ENCODE measurements at regions not wholly inside any gene's neighbourhood (a gene's known extent, or its start where the extent isn't known, plus 50 kb on each side); places are given as distances from the start of the nearest gene placed in this dataset.
A peak's percentile ranks its signal among the peaks of the same experiment; 100 is the strongest.

DNA sequence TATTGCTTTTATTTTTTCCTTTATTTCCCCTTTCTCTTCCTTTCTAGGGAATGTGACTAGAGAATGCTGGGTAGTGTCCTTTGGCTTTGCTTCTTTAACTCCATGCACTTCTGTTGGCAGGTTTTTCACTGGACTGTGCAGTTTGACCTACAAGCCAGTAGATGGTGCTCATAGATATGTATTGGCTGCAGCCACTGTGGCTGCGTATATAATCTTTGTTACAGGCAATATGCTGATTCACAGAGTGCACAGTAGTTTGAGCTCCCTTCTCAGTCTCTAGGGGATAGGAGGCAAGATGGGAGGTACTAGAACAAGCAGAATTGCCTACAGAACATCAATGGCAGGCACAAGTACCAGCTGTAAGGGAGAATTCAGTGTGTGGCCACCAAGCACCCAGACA lies 503.5 kb downstream of the LRFN5 start:
- Histone ChIP-seq H3K27ac (ENCODE audit: low read depth) (no peak overlapping the region), H3K4me3 (no peak overlapping the region), H3K4me2 (no peak overlapping the region), H3K79me2 (replicated peaks; ENCODE audit: insufficient read depth) (no peaks in the 10 kb centered on the region), H3K36me3 (ENCODE audit: insufficient read depth) (no peaks in the 10 kb centered on the region), H3F3A (replicated peaks; ENCODE audit: low read depth) (no peaks in the 10 kb centered on the region), H2AFZ (peak overlapping the region; percentile 92; the same call in 1 of the 2 replicates), H4K20me1 (replicated peaks; ENCODE audit: insufficient read depth) (no peaks in the 10 kb centered on the region), H3K4me1 (ENCODE audit: insufficient read depth) (no peaks in the 10 kb centered on the region), H3K9me2 (ENCODE audit: insufficient read depth) (no peaks in the 10 kb centered on the region), H3K27me3 (ENCODE audit: insufficient read depth) (no peaks in the 10 kb centered on the region)
- Mint-ChIP-seq H3K9me3 (peaks cover 23% of the 10 kb centered on the region), H3K4me1 (no peaks in the 10 kb centered on the region), H3K27ac (0 out of 2 replicates have a peak overlapping the region, but pooled peaks have one; percentile 65), H3K27me3 (ENCODE audit: insufficient read depth, low read depth, poor library complexity) (no peaks in the 10 kb centered on the region), H3K4me3 (no peak overlapping the region), H3K36me3 (ENCODE audit: low read depth) (peaks cover 18% of the 10 kb centered on the region)
- TF ChIP-seq ZNF114 (CRISPR knock-in tag; IDR thresholded peaks at IDR 0.05), result no peak
- TF ChIP-seq, protein P1, sequence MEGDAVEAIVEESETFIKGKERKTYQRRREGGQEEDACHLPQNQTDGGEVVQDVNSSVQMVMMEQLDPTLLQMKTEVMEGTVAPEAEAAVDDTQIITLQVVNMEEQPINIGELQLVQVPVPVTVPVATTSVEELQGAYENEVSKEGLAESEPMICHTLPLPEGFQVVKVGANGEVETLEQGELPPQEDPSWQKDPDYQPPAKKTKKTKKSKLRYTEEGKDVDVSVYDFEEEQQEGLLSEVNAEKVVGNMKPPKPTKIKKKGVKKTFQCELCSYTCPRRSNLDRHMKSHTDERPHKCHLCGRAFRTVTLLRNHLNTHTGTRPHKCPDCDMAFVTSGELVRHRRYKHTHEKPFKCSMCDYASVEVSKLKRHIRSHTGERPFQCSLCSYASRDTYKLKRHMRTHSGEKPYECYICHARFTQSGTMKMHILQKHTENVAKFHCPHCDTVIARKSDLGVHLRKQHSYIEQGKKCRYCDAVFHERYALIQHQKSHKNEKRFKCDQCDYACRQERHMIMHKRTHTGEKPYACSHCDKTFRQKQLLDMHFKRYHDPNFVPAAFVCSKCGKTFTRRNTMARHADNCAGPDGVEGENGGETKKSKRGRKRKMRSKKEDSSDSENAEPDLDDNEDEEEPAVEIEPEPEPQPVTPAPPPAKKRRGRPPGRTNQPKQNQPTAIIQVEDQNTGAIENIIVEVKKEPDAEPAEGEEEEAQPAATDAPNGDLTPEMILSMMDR (conservative IDR thresholded peaks at IDR 0.05; ENCODE audit: low read depth in 2 of 2), result peak; percentile 78 to 84
- DNase-seq (ENCODE audit: low spot score) (peak; percentile 60), ATAC-seq (peak; percentile 79)

DNA sequence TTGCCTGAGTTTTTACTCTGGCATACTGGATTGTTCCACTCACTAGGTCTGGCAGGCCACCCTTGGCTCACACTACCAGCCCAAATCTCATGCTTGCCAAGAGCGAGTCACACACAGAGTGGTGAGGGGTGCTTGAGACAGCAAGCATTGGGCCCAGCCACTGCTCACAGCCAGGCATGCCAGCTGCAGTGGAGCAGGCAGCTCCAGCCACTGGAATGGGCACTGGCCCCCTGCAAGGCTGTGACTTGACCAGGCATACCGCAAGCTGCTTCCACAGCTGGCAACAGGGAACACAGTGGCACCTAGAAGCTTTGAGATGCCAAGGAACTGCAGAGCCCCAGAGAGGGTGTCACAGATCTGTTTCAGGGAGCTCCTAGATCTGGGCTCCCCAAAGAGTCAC lies 488.5 kb downstream of the LRFN5 start:
- Mint-ChIP-seq H3K4me1 (no peaks in the 10 kb centered on the region), H3K4me3 (no peak overlapping the region), H3K36me3 (ENCODE audit: low read depth) (no peaks in the 10 kb centered on the region), H3K27ac (no peak overlapping the region), H3K9me3 (peaks cover 4% of the 10 kb centered on the region; the same call in 2 of the 3 replicates), H3K27me3 (ENCODE audit: insufficient read depth, low read depth, poor library complexity) (no peaks in the 10 kb centered on the region)
- Histone ChIP-seq H3F3A (replicated peaks; ENCODE audit: low read depth) (no peaks in the 10 kb centered on the region), H2AFZ (no peak overlapping the region), H3K4me2 (no peak overlapping the region), H4K20me1 (replicated peaks; ENCODE audit: insufficient read depth) (no peaks in the 10 kb centered on the region), H3K27me3 (ENCODE audit: insufficient read depth) (no peaks in the 10 kb centered on the region), H3K4me3 (no peak overlapping the region), H3K79me2 (replicated peaks; ENCODE audit: insufficient read depth) (no peaks in the 10 kb centered on the region), H3K27ac (ENCODE audit: low read depth) (no peak overlapping the region), H3K9me2 (ENCODE audit: insufficient read depth) (no peaks in the 10 kb centered on the region; the same call in 1 of the 2 replicates), H3K36me3 (ENCODE audit: insufficient read depth) (no peaks in the 10 kb centered on the region), H3K4me1 (ENCODE audit: insufficient read depth) (no peaks in the 10 kb centered on the region)
- ATAC-seq (no peak), DNase-seq (ENCODE audit: low spot score) (no peak)
- TF ChIP-seq CREB1 (CRISPR knock-in tag; IDR thresholded peaks at IDR 0.05; ENCODE audit: low read depth), result no peak
- TF ChIP-seq, protein P2, sequence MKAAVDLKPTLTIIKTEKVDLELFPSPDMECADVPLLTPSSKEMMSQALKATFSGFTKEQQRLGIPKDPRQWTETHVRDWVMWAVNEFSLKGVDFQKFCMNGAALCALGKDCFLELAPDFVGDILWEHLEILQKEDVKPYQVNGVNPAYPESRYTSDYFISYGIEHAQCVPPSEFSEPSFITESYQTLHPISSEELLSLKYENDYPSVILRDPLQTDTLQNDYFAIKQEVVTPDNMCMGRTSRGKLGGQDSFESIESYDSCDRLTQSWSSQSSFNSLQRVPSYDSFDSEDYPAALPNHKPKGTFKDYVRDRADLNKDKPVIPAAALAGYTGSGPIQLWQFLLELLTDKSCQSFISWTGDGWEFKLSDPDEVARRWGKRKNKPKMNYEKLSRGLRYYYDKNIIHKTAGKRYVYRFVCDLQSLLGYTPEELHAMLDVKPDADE (IDR thresholded peaks at IDR 0.05), result no peak
- no peak for TF ChIP-seq STAT1 (IDR thresholded peaks at IDR 0.05; ENCODE audit: unreplicated experiment)
- no peak for TF ChIP-seq ZNF331 (CRISPR knock-in tag; IDR thresholded peaks at IDR 0.05; ENCODE audit: low read depth)
- TF ChIP-seq EZH2 (IDR thresholded peaks at IDR 0.05; ENCODE audit: low read depth, unreplicated experiment), result no peak
- TF ChIP-seq, protein P3, sequence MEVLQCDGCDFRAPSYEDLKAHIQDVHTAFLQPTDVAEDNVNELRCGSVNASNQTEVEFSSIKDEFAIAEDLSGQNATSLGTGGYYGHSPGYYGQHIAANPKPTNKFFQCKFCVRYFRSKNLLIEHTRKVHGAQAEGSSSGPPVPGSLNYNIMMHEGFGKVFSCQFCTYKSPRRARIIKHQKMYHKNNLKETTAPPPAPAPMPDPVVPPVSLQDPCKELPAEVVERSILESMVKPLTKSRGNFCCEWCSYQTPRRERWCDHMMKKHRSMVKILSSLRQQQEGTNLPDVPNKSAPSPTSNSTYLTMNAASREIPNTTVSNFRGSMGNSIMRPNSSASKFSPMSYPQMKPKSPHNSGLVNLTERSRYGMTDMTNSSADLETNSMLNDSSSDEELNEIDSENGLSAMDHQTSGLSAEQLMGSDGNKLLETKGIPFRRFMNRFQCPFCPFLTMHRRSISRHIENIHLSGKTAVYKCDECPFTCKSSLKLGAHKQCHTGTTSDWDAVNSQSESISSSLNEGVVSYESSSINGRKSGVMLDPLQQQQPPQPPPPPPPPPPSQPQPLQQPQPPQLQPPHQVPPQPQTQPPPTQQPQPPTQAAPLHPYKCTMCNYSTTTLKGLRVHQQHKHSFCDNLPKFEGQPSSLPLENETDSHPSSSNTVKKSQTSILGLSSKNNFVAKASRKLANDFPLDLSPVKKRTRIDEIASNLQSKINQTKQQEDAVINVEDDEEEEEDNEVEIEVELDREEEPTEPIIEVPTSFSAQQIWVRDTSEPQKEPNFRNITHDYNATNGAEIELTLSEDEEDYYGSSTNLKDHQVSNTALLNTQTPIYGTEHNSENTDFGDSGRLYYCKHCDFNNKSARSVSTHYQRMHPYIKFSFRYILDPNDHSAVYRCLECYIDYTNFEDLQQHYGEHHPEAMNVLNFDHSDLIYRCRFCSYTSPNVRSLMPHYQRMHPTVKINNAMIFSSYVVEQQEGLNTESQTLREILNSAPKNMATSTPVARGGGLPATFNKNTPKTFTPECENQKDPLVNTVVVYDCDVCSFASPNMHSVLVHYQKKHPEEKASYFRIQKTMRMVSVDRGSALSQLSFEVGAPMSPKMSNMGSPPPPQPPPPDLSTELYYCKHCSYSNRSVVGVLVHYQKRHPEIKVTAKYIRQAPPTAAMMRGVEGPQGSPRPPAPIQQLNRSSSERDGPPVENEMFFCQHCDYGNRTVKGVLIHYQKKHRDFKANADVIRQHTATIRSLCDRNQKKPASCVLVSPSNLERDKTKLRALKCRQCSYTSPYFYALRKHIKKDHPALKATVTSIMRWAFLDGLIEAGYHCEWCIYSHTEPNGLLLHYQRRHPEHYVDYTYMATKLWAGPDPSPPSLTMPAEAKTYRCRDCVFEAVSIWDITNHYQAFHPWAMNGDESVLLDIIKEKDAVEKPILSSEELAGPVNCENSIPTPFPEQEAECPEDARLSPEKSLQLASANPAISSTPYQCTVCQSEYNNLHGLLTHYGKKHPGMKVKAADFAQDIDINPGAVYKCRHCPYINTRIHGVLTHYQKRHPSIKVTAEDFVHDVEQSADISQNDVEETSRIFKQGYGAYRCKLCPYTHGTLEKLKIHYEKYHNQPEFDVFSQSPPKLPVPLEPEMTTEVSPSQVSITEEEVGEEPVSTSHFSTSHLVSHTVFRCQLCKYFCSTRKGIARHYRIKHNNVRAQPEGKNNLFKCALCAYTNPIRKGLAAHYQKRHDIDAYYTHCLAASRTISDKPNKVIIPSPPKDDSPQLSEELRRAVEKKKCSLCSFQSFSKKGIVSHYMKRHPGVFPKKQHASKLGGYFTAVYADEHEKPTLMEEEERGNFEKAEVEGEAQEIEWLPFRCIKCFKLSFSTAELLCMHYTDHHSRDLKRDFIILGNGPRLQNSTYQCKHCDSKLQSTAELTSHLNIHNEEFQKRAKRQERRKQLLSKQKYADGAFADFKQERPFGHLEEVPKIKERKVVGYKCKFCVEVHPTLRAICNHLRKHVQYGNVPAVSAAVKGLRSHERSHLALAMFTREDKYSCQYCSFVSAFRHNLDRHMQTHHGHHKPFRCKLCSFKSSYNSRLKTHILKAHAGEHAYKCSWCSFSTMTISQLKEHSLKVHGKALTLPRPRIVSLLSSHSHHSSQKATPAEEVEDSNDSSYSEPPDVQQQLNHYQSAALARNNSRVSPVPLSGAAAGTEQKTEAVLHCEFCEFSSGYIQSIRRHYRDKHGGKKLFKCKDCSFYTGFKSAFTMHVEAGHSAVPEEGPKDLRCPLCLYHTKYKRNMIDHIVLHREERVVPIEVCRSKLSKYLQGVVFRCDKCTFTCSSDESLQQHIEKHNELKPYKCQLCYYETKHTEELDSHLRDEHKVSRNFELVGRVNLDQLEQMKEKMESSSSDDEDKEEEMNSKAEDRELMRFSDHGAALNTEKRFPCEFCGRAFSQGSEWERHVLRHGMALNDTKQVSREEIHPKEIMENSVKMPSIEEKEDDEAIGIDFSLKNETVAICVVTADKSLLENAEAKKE (CRISPR knock-in tag; IDR thresholded peaks at IDR 0.05), result no peak
- TF ChIP-seq, protein P1 (conservative IDR thresholded peaks at IDR 0.05; ENCODE audit: low read depth in 2 of 2), result no peak
- TF ChIP-seq NANOG (IDR thresholded peaks at IDR 0.05; ENCODE audit: borderline replicate concordance), result no peak
- no peak for TF ChIP-seq POLR2AphosphoS5 (IDR thresholded peaks at IDR 0.05; ENCODE audit: low read depth)
- no peak for TF ChIP-seq EZH2phosphoT487 (IDR thresholded peaks at IDR 0.05; ENCODE audit: unreplicated experiment)

Measured in GM23338 (cell line).